Heart right ventricle (tissue), 16 donors: ENCODE measurements at regions not wholly inside any gene's neighbourhood (a gene's known extent, or its start where the extent isn't known, plus 50 kb on each side); places are given as distances from the start of the nearest gene placed in this dataset.
"Not testable (repeated sequence)": the region's sequence is repeated elsewhere in the genome, so short reads cannot be mapped to it uniquely, and the experiment has no call there.

Experiments used
- ATAC-seq, 8 donors: fragments of 200-7000 bp; cut with Tn5 transposase; one replicate each; pipeline ENCODE4 v1.9.1; 2020; ENCODE audit warnings: mild to moderate bottlenecking in 8 of 8, moderate library complexity in 8 of 8, moderate number of reproducible peaks in 1 of 8
- DNase-seq, 2 donors: peaks; one replicate each; pipeline ENCODE4 v3.0.0-alpha.2; 2020
- H3K27ac ChIP-seq, 10 donors: fragments of 200-600 bp; sonication (generic) in 2 of 10; one replicate each; pipeline versions ENCODE4 v1.5.0 to v1.8.0; 2020 to 2022; ENCODE audit warnings: mild to moderate bottlenecking in 3 of 10
- H3K27me3 ChIP-seq, 7 donors: fragments of 200-600 bp; one replicate each; pipeline ENCODE4 v1.8.0; 2021 to 2022; ENCODE audit warnings: mild to moderate bottlenecking in 2 of 7
- H3K36me3 ChIP-seq, 9 donors: fragments of 200-600 bp; sonication (generic) in 1 of 9; one replicate each; pipeline versions ENCODE4 v1.5.0 to v1.8.0; 2020 to 2022; ENCODE audit warnings: mild to moderate bottlenecking in 2 of 9
- H3K4me1 ChIP-seq, 9 donors: fragments of 200-600 bp; sonication (generic) in 1 of 9; one replicate each; pipeline versions ENCODE4 v1.5.0 to v1.8.0; 2020 to 2022; ENCODE audit warnings: mild to moderate bottlenecking in 4 of 9
- H3K4me3 ChIP-seq, 10 donors: fragments of 200-600 bp; sonication (generic) in 2 of 10; one replicate each; pipeline versions ENCODE4 v1.5.0 to v1.8.0; 2020 to 2022; ENCODE audit warnings: mild to moderate bottlenecking in 7 of 10, moderate library complexity in 2 of 10
- H3K9me3 ChIP-seq, 11 donors: fragments of 200-600 bp in 10 of 11; sonication (generic) in 2 of 11; one replicate each; pipeline versions ENCODE4 v1.5.0 to v1.8.0; 2013 to 2022; ENCODE audit warnings: mild to moderate bottlenecking in 2 of 11, control low read depth in 1 of 11, moderate library complexity in 1 of 11
- CTCF ChIP-seq, 9 donors: fragments of 200-600 bp; sonication (generic) in 2 of 9; IDR thresholded peaks; one replicate each; pipeline versions ENCODE4 v1.5.0 to v1.8.0; 2021 to 2022; ENCODE audit warnings: antibody characterized with exemption in 9 of 9, mild to moderate bottlenecking in 5 of 9, moderate library complexity in 1 of 9
- WGBS, 2 donors: extraction: QIAGEN DNeasy Blood & Tissue Kit; methylation state at CpG; one replicate each; pipeline ENCODE4 v1.1.7; 2013; ENCODE audit warnings: inconsistent platforms in 1 of 2; 5-methylcytosine and 5-hydroxymethylcytosine counted together
- intact Hi-C, 10 donors: fragments of 100-400 bp; cut with DNase I; formaldehyde crosslinking; loops; one replicate each; pipeline versions ENCODE4 v1.11.1 to v1.14.2; 2022
- donor health status: Arrhythmogenic right ventricular cardiomyopathy.
- donor health status: ischemic (EF 13 %, LVEDD 7.1; RV severe dilation, severe dysfunction).
- donor health status: healthy with polysubstance abuse.
- donor health status: DM: no; HTN: yes; CAD: no.
- donor health status: DM: no; HTN: no; CAD: no.
- donor health status: ischemic (EF 25% LVEDD 6.9; RV normal size, moderate dysfunction).
- donor health status: ischemic (EF 25% LVEDD 5.7; RV mildly dilated, moderate dysfunction).
- donor health status: healthy.
- donor health status: DM: yes; HTN: yes; CAD: no.
- donor health status: Ischemic cardiomyopathy.
- donor health status: ischemic (EF 35%, LVEDD 5.7; RV mildly dilated, moderate dysfunction).
- donor health status: nonischemic (EF 11% LVEDD 7.7; RV severe dilation, severe dysfunction).
- donor health status: DM: yes; HTN: yes; CAD: no.
- donor health status: PGD.
- donor health status: ischemic (EF 29% LVEDD 5.4; RV normal size, mild dysfunction).
- donor health status: nonischemic (EF 23%, LVEDD 6.1; RV moderate dilation, normal function).

GRCh38 chr5:62773460-62773859 is 194.8 kb downstream of the LRRC70 start:
- intact Hi-C loops, result no loop called here
- no peak overlapping the region for H3K27ac ChIP-seq
- no peak overlapping the region for H3K4me3 ChIP-seq
- H3K27me3 ChIP-seq, result no peaks in the 10 kb centered on the region
- H3K9me3 ChIP-seq, result no peaks in the 10 kb centered on the region
- DNase-seq (no peak), ATAC-seq (no peak)
- no peak for TF ChIP-seq CTCF (IDR thresholded peaks at IDR 0.05)
- 97 to 98% methylated on average over 3 of the region's 3 CpGs for WGBS, 2 donors
- H3K36me3 ChIP-seq, result no peaks in the 10 kb centered on the region
- peaks cover 0 to 7% (median 0%) of the 10 kb centered on the region in 9 donors for H3K4me1 ChIP-seq

- DNase-seq, result no peak
- 89 to 94% methylated on average over 1 of the region's 1 CpG for WGBS, 2 donors
- intact Hi-C loops, result no loop called here
These were observed 192.7 kb downstream of the LRRC70 start for GRCh38 chr5:62771341-62771740.

GRCh38 chr5:62767650-62768049 is 189.0 kb downstream of the LRRC70 start:
- Histone ChIP-seq H3K9me3 (no peaks in the 10 kb centered on the region), H3K36me3 (no peaks in the 10 kb centered on the region), H3K27me3 (no peaks in the 10 kb centered on the region), H3K27ac (no peak overlapping the region), H3K4me1 (no peaks in the 10 kb centered on the region), H3K4me3 (no peak overlapping the region)
- no peak for ATAC-seq
- no peak for DNase-seq
- WGBS, 2 donors, result 86 to 88% methylated on average over 1 of the region's 1 CpG
- intact Hi-C loops, result no loop called here
- no peak for TF ChIP-seq CTCF (IDR thresholded peaks at IDR 0.05)

More at GRCh38 chr5:62771341-62771740, 192.7 kb downstream of the LRRC70 start:
- Histone ChIP-seq H3K4me3 (no peak overlapping the region), H3K9me3 (no peaks in the 10 kb centered on the region), H3K27ac (no peak overlapping the region), H3K27me3 (no peaks in the 10 kb centered on the region), H3K4me1 (no peaks in the 10 kb centered on the region), H3K36me3 (no peaks in the 10 kb centered on the region)
- TF ChIP-seq CTCF (IDR thresholded peaks at IDR 0.05), result no peak
- no peak for ATAC-seq

GRCh38 chr5:62767077-62767476 is 188.5 kb downstream of the LRRC70 start:
- Histone ChIP-seq H3K4me3 (no peak overlapping the region), H3K9me3 (no peaks in the 10 kb centered on the region), H3K27ac (no peak overlapping the region), H3K36me3 (no peaks in the 10 kb centered on the region), H3K4me1 (no peaks in the 10 kb centered on the region), H3K27me3 (no peaks in the 10 kb centered on the region)
- ATAC-seq (no peak), DNase-seq (no peak)
- TF ChIP-seq CTCF (IDR thresholded peaks at IDR 0.05), result no peak
- intact Hi-C loops, result no loop called here
- WGBS, 2 donors, result 99 to 100% methylated on average over 2 of the region's 2 CpGs

- H3K36me3 ChIP-seq, result no peaks in the 10 kb centered on the region
- H3K27ac ChIP-seq, result no peak overlapping the region
- H3K4me1 ChIP-seq, result no peaks in the 10 kb centered on the region
- H3K9me3 ChIP-seq, result peaks cover 0 to 8% (median 0%) of the 10 kb centered on the region in 11 donors
- DNase-seq (no peak), ATAC-seq (no peak)
- TF ChIP-seq CTCF (IDR thresholded peaks at IDR 0.05), result no peak
- H3K27me3 ChIP-seq, result no peaks in the 10 kb centered on the region
- H3K4me3 ChIP-seq, result no peak overlapping the region
- intact Hi-C loops, result no loop called here
- WGBS, 2 donors, result 62 to 80% methylated on average over 2 of the region's 2 CpGs
These were observed 183.9 kb downstream of the LRRC70 start for GRCh38 chr5:62762503-62762902.

- peaks cover 0 to 29% (median 0%) of the 10 kb centered on the region in 11 donors for H3K9me3 ChIP-seq
- H3K4me3 ChIP-seq, H3K27me3 ChIP-seq, H3K4me1 ChIP-seq, ATAC-seq, intact Hi-C loops, H3K36me3 ChIP-seq, DNase-seq, H3K27ac ChIP-seq: not testable (repeated sequence)
- WGBS, 2 donors, result 94 to 96% methylated on average over 3 to 4 of the region's 4 CpGs
These were observed 179.1 kb downstream of the LRRC70 start for GRCh38 chr5:62757686-62758085.

GRCh38 chr5:62752998-62753367 is 174.4 kb downstream of the LRRC70 start:
- H3K36me3 ChIP-seq, intact Hi-C loops: not testable (repeated sequence)
- WGBS, 2 donors, result 69 to 73% methylated on average over 4 of the region's 4 CpGs

More at GRCh38 chr5:62752998-62753367, 174.4 kb downstream of the LRRC70 start:
- H3K4me1 ChIP-seq, H3K4me3 ChIP-seq, H3K27ac ChIP-seq, H3K27me3 ChIP-seq, ATAC-seq, DNase-seq: not testable (repeated sequence)
- H3K9me3 ChIP-seq, result peaks cover 0 to 32% (median 0%) of the 10 kb centered on the region in 11 donors
